Activated CD4-positive, alpha-beta memory T cell treated with anti-CD3 and anti-CD28 coated beads for 36 hours (primary cell): ENCODE measurements at regions not wholly inside any gene's neighbourhood (a gene's known extent, or its start where the extent isn't known, plus 50 kb on each side); places are given as distances from the start of the nearest gene placed in this dataset.

Source experiments
- CTCF ChIA-PET: fragments of 350-600 bp; sonication (Branson Sonifier 250); formaldehyde crosslinking; loops from one replicate; lab custom pipeline; 2021; ENCODE audit warnings: antibody characterized with exemption, inconsistent platforms; lab: Charles Lee
- POLR2A ChIA-PET: fragments of 350-600 bp; sonication (Branson Sonifier 250); formaldehyde crosslinking; loops from one replicate; lab custom pipeline; 2021; ENCODE audit warnings: antibody characterized with exemption; lab: Charles Lee
- DNase-seq: peaks from one replicate; pipeline ENCODE4 v3.0.0-alpha.2; 2020
- H3K27ac Mint-ChIP-seq: one replicate; pipeline ENCODE4 v1.8.0; 2021; ENCODE audit warnings: mixed read lengths
- H3K27me3 Mint-ChIP-seq: one replicate; pipeline ENCODE4 v1.8.0; 2021; ENCODE audit warnings: mixed read lengths
- H3K36me3 Mint-ChIP-seq: one replicate; pipeline ENCODE4 v1.8.0; 2021; ENCODE audit warnings: mixed read lengths
- H3K4me1 Mint-ChIP-seq: one replicate; pipeline ENCODE4 v1.8.0; 2021; ENCODE audit warnings: low read depth, mixed read lengths
- H3K4me3 Mint-ChIP-seq: one replicate; pipeline ENCODE4 v1.8.0; 2021; ENCODE audit warnings: mild to moderate bottlenecking, mixed read lengths
- H3K9me3 Mint-ChIP-seq: one replicate; pipeline ENCODE4 v1.8.0; 2021; ENCODE audit warnings: mixed read lengths
- intact Hi-C: fragments of 100-400 bp; cut with micrococcal nuclease; formaldehyde crosslinking; loops from one replicate; pipeline ENCODE4 v1.15.1; 2023

DNA sequence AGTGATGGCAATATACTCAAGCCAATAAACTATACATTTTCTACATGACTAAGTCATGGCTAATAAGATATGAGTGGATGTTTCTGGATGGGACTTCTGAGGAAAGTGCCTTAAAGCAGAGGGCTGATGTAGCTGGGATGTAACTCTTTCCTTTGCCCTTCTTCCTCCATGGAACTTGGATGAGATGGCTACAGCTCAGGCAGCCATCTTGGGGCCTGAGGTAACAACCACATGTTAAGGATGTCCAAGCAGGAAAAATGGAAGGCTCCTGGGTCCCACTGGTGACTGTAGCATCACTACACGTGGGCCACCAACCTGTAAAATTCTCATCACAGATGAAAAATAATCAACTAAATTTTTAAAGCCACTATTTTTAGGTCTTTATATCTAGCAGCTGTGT, 54.4 kb upstream of the GRIP1 start:
- CTCF ChIA-PET: no interaction called here
- DNase-seq: no peak
- POLR2A ChIA-PET: no interaction called here
- Mint-ChIP-seq H3K27ac (no peak overlapping the region), H3K27me3 (peaks cover 8% of the 10 kb centered on the region), H3K36me3 (no peaks in the 10 kb centered on the region), H3K9me3 (no peaks in the 10 kb centered on the region), H3K4me3 (no peak overlapping the region), H3K4me1 (peaks cover 7% of the 10 kb centered on the region)
- intact Hi-C loops: no loop called here

DNA sequence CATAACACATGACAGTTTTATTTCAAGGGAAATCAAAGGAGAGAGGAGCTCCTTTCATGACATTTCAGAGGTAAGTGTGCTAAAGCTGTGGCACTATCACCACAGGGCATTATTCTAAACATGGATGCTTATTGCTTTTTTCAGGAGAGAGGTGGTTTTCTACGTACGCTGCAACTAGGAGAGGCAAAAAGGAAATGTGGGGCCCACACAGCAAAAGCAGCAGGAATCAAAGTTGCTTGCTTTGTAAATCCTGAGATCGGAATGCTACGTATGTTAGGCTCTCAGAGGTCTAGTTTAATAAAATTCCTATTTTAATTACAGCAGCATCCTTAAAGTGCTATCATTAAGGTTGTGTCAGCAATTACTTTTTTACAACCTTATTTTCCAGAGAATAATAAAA, 55.0 kb upstream of the GRIP1 start:
- no peaks in the 10 kb centered on the region for H3K9me3 Mint-ChIP-seq

DNA sequence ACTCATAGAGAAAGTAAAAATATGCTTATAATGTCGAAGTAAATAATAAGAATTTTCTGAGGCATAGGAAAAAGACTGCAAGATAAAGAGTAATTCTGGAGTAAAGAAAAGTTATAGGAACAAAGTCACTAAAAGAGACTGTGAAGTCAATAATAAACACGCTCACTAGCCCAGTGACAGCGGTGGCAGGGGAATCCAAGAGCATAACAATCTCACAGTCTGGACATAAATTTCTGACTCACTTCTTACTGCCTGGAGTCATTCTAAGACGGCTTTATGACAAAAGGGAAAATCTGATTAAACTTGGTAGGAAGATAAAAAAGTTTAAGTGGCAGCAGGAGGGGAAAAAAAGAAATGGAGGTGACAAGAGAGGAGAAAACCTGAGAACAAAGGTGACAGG, 56.4 kb upstream of the GRIP1 start:
- Mint-ChIP-seq H3K27me3 (peaks cover 8% of the 10 kb centered on the region), H3K9me3 (no peaks in the 10 kb centered on the region), H3K36me3 (no peaks in the 10 kb centered on the region), H3K4me3 (no peak overlapping the region), H3K4me1 (peaks cover 7% of the 10 kb centered on the region), H3K27ac (no peak overlapping the region)
- peak; percentile 30 for DNase-seq
- intact Hi-C loops: no loop called here
- ChIA-PET POLR2A (no interaction called here), CTCF (no interaction called here)

More for the DNA sequence above, 55.0 kb upstream of the GRIP1 start:
- POLR2A ChIA-PET: no interaction called here
- CTCF ChIA-PET: no interaction called here
- intact Hi-C loops: no loop called here
- no peaks in the 10 kb centered on the region for H3K36me3 Mint-ChIP-seq
- no peak for DNase-seq
- peaks cover 8% of the 10 kb centered on the region for H3K27me3 Mint-ChIP-seq
- H3K27ac Mint-ChIP-seq: no peak overlapping the region
- H3K4me3 Mint-ChIP-seq: no peak overlapping the region
- peaks cover 7% of the 10 kb centered on the region for H3K4me1 Mint-ChIP-seq

DNA sequence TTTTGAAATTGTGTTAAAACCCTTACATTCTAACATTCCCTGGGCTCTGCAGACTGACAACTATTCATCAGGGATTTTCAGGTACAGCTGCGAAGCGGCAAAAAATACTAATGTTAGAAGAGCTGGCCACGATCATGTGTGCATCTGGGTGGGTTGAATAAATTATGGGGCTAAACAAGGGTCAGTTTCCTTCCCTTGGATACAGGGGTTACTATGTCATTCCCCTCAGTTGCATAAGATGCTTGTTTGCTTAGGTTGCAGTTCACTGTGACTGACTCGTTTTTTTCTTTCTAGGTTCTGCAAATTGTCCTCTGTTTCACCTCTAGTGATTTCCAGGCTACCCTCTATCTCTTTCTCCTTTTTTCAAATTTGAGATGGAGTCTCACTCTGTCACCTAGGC, 58.1 kb upstream of the GRIP1 start:
- CTCF ChIA-PET: no interaction called here
- no peak overlapping the region for H3K27ac Mint-ChIP-seq
- DNase-seq: no peak
- H3K36me3 Mint-ChIP-seq: no peaks in the 10 kb centered on the region
- intact Hi-C loops: no loop called here
- no peaks in the 10 kb centered on the region for H3K9me3 Mint-ChIP-seq
- peaks cover 9% of the 10 kb centered on the region for H3K4me1 Mint-ChIP-seq
- no peak overlapping the region for H3K4me3 Mint-ChIP-seq
- POLR2A ChIA-PET: no interaction called here
- peaks cover 8% of the 10 kb centered on the region for H3K27me3 Mint-ChIP-seq

DNA sequence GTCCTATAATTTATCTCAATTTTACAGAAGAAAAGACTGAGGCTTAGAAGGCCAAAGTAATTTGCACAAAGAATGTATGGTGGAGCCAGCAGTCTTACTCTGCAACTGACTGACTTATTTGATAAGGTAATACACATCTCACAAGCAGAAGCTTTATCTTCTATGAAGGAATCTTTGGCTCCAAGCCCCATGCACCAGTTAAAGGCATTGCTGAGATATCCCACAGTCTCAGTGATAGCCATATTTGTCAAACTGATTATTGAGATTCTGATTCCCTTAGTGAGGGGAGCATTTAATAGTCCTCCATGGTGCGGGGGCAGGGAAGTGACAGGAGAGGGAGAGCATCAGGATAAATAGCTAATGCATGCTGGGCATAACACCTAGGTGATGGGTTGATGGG, 60.4 kb upstream of the GRIP1 start:
- Mint-ChIP-seq H3K9me3 (no peaks in the 10 kb centered on the region), H3K27ac (no peak overlapping the region), H3K36me3 (no peaks in the 10 kb centered on the region), H3K27me3 (peaks cover 8% of the 10 kb centered on the region), H3K4me1 (peaks cover 18% of the 10 kb centered on the region), H3K4me3 (no peak overlapping the region)
- intact Hi-C loops: no loop called here
- POLR2A ChIA-PET: no interaction called here
- CTCF ChIA-PET: no interaction called here
- no peak for DNase-seq

DNA sequence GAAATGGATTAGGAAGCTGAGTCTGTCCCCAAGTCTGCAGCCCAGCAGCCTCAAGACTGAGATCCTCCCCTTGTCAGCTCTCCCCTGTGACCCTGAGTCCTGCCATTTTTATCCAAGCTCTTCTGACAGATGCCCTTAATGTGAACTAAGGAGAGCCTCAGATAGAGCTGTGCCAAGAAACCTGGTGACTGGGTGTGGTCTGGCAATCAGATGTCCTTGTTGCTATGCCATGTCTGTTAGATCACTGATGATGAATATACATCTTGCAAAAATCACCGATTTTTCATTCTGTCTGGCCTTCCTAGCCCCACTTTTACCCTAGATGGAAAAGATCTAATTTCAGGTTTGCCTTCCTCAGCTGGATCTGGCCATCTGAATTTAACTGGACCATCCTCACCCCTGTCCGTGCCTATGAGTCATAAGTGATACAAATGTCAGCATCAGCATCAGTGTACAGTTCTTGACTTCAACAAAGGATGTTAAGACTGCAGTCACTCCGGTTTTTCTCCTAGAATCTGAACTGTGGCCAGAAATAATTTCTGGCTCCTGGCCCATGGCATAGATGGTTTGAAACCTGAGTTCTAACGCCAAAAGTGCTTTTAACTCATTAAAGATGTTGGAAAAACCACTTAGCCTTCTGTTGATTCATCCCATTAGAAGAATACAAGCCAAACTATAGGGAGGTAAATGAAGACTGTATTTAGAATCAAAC, 61.2 kb upstream of the GRIP1 start:
- intact Hi-C loops: no loop called here

DNA sequence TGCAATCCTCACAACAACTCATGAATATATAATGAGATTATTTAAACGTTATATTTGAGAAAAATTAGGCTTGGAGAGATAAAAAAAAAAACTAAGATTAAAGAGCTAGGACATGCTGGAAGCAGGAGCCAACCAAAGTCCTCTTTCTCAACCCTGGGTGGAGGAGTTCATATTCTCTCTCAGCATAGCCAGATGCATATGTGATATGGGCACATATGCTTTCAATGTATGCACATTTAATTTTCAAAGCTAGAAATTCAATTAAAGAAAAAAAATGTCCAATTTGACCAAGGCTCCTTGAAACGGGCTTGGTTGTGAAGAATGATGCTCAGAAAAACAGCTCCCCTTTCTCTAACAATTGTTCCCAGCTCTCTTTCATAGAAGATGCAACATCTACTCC, 61.9 kb upstream of the GRIP1 start:
- H3K4me1 Mint-ChIP-seq: peaks cover 11% of the 10 kb centered on the region
- ChIA-PET CTCF (no interaction called here), POLR2A (no interaction called here)
- no peak for DNase-seq
- H3K9me3 Mint-ChIP-seq: no peaks in the 10 kb centered on the region
- H3K4me3 Mint-ChIP-seq: no peak overlapping the region
- intact Hi-C loops: no loop called here
- H3K36me3 Mint-ChIP-seq: no peaks in the 10 kb centered on the region
- peaks cover 2% of the 10 kb centered on the region for H3K27me3 Mint-ChIP-seq
- no peak overlapping the region for H3K27ac Mint-ChIP-seq

More for the DNA sequence above, 61.2 kb upstream of the GRIP1 start:
- Mint-ChIP-seq H3K4me1 (peaks cover 16% of the 10 kb centered on the region), H3K36me3 (no peaks in the 10 kb centered on the region), H3K27me3 (peaks cover 6% of the 10 kb centered on the region), H3K9me3 (no peaks in the 10 kb centered on the region), H3K27ac (no peak overlapping the region), H3K4me3 (no peak overlapping the region)
- CTCF ChIA-PET: no interaction called here
- DNase-seq: no peak
- POLR2A ChIA-PET: no interaction called here

DNA sequence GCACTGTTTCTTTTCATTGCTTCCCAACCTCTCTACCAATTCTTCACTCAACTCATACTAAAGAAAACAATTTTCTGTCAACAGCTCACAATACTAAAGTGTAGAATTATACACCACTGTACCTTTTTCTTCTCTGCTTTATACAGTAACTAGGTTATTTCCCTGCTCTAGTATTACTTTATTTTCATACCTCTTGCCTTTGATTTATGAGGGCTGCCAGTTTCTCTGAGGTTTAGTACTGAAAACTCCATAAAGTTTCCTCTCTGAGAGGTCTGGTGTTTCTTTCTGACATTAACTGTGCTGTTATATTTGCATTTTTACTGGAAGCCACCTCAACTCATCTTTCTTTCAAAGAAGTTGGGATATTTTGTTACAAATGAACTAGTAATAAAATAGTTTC, 63.0 kb upstream of the GRIP1 start:
- Mint-ChIP-seq H3K27ac (no peak overlapping the region), H3K4me3 (no peak overlapping the region), H3K4me1 (peaks cover 11% of the 10 kb centered on the region), H3K9me3 (no peaks in the 10 kb centered on the region), H3K36me3 (no peaks in the 10 kb centered on the region), H3K27me3 (peaks cover 3% of the 10 kb centered on the region)
- no peak for DNase-seq
- ChIA-PET CTCF (no interaction called here), POLR2A (no interaction called here)
- intact Hi-C loops: no loop called here

DNA sequence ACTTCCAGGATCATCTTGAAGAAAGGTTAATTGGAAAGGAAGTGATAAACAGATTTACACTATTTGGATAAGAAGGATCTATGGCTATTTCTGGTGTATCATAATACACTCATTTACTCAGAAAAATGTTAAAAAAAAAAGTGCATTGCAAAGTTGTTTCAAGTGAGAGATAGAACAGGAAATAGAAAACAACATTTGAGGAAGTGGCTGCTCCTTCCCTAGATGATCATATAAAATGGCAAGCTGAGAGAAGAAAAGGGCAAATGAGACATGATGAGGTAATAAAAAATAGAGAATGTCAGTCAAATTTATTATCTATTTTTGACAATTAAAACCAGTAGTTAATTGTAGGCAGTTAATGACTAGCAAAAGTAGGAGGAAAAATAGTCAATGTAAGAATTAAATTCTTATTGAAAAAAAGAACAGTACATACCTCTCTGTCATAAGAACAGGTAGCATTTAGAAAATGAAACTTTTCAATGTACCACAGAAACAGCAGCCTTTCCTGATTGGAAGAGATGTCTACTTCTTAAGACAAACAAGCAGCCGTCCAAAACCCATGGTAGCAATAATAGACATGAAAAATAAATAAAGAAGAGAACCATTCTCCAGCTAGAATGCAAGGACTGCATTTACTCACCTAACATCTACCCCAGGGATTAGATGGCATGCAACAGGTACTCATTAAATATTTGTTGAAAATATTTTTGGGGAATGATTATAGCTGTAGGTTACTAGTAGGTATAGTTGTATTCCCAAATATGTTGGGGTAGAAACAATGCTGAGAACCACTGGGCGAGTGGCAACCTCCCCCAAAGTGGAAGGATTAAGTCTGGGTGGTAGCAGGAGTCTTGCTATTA, 63.9 kb upstream of the GRIP1 start:
- POLR2A ChIA-PET: no interaction called here
- Mint-ChIP-seq H3K4me3 (no peak overlapping the region), H3K27ac (no peak overlapping the region), H3K9me3 (no peaks in the 10 kb centered on the region), H3K36me3 (no peaks in the 10 kb centered on the region), H3K4me1 (peaks cover 11% of the 10 kb centered on the region), H3K27me3 (peaks cover 3% of the 10 kb centered on the region)
- DNase-seq: no peak
- CTCF ChIA-PET: no interaction called here
- intact Hi-C loops: no loop called here

DNA sequence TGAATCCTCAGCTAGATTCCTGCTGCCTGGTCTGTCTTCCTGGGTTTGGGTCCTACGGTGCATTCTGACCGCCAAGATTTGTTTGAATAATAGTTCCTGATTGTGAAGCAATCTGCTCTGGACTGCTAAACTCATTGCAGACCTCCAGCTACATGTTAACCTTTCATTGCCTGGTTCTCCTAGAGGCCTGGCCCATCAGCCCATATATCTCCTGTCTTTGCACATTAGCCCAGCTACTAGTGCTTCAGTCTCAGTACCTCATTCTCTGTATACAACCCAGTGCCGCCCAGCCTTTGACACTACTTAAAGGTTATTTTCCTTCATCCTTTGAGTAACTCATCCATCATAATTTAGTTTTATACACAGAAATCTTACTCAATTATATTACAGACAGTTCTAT, 65.6 kb upstream of the GRIP1 start:
- Mint-ChIP-seq H3K36me3 (no peaks in the 10 kb centered on the region), H3K9me3 (no peaks in the 10 kb centered on the region), H3K27ac (no peak overlapping the region), H3K4me3 (no peak overlapping the region), H3K27me3 (peaks cover 4% of the 10 kb centered on the region), H3K4me1 (peaks cover 11% of the 10 kb centered on the region)
- ChIA-PET CTCF (no interaction called here), POLR2A (no interaction called here)
- intact Hi-C loops: no loop called here
- no peak for DNase-seq

DNA sequence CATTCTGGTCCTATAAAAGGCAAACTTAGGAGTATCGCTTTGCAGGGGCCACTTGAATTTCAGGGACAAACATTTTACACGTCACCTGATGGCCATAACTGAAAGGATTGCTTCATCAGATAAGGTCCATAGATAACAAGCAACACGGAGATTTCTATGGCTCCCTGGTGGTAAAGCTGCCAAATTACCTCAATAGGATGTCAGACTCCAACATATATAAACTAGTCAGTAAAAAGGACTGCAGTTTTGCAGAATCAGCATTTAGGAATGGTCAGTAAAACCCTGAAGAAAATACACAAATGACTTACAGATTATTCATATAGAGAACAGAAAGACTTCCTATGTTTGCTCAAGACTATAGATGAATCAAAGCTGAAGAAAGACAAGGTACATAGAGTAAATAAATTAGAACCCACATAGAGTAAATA, 66.1 kb upstream of the GRIP1 start:
- H3K36me3 Mint-ChIP-seq: no peaks in the 10 kb centered on the region
- DNase-seq: no peak
- intact Hi-C loops: no loop called here
- ChIA-PET CTCF (no interaction called here), POLR2A (no interaction called here)
- peaks cover 11% of the 10 kb centered on the region for H3K4me1 Mint-ChIP-seq
- H3K9me3 Mint-ChIP-seq: no peaks in the 10 kb centered on the region
- H3K4me3 Mint-ChIP-seq: no peak overlapping the region
- no peak overlapping the region for H3K27ac Mint-ChIP-seq
- peaks cover 4% of the 10 kb centered on the region for H3K27me3 Mint-ChIP-seq

DNA sequence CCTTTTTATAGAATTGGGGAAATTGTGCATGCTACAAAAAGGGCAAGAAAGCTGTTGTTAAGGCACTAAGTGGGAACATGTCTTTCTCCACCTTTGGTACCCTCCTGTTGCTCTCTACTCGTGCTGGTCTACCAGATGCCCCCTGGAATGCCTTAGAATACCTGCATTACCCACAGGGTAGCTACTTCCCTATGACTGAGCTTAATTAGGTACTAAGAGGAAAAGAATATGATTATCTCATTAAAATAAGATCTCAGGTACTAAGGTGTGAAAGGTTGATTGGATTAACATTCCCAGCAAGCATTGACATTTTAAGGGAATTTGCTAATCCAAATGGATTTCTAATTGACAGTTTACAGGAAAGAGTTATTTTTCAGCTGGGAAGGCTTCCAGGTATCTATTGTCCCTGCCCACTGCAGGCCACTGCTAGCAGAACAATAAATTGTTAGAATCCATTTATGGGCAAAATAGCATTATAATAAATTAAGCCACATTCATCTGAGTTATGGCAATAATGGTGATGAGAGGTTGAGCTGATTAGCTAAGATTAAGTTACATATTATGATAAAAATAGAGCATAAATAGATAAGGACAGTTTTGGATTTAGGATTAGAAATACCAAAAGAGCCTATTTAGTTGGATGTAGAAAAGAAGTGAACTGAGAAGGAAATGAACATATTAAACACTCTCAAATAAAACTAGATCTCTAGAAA, 67.8 kb upstream of the GRIP1 start:
- CTCF ChIA-PET: interaction anchor here (1.3 kb wide), 1 partner anchor 37 kb away, joined by 4 read pairs; no protein-coding TSS in a partner anchor
- no peaks in the 10 kb centered on the region for H3K36me3 Mint-ChIP-seq

More for the DNA sequence above, 67.8 kb upstream of the GRIP1 start:
- Mint-ChIP-seq H3K9me3 (no peaks in the 10 kb centered on the region), H3K27me3 (peaks cover 4% of the 10 kb centered on the region), H3K4me1 (peaks cover 11% of the 10 kb centered on the region), H3K4me3 (no peak overlapping the region), H3K27ac (no peak overlapping the region)
- DNase-seq: no peak
- POLR2A ChIA-PET: no interaction called here
- intact Hi-C loops: no loop called here
